GM12878 (cell line): ENCODE measurements at regions not wholly inside any gene's neighbourhood (a gene's known extent, or its start where the extent isn't known, plus 50 kb on each side); places are given as distances from the start of the nearest gene placed in this dataset.

ENCODE experiments used
- ATAC-seq: fragments of 200-7000 bp; cut with Tn5 transposase; 3 replicates; pipeline ENCODE4 v1.9.1; 2020; ENCODE audit warnings: mild to moderate bottlenecking, moderate library complexity
- BruUV-seq: library from RNA; stranded (reverse); fragments of 400-500 nt; replicated peaks from 2 replicates; lab custom pipeline; 2021; lab: Mats Ljungman, UMichigan
- CTCF ChIA-PET: fragments of 300-600 bp; sonication (Branson Sonifier 250); formaldehyde crosslinking; extraction: SDS; loops from one replicate; lab custom pipeline; 2021; ENCODE audit warnings: inconsistent platforms; lab: Yijun Ruan, JAX
- POLR2A ChIA-PET: fragments of 350-600 bp; formaldehyde crosslinking; extraction: SDS; loops from one replicate; lab custom pipeline; 2021; ENCODE audit warnings: inconsistent platforms; lab: Charles Lee
- RAD21 ChIA-PET: fragments of 300-600 bp; sonication (Branson Sonifier 250); formaldehyde crosslinking; loops from one replicate; lab custom pipeline; 2023; ENCODE audit warnings: antibody characterized with exemption; ENCODE audit not compliant: unreplicated experiment; lab: Charles Lee
- SMC1A ChIA-PET: fragments of 300-600 bp; sonication (Branson Sonifier 250); formaldehyde crosslinking; loops from one replicate; lab custom pipeline; 2023; ENCODE audit not compliant: unreplicated experiment, uncharacterized antibody; lab: Charles Lee
- DNase-seq: peaks from one replicate; pipeline ENCODE4 v3.0.0-alpha.2; 2011; ENCODE audit warnings: low read depth, low spot score
- FAIRE-seq: peaks from 3 replicates; lab custom pipeline; 2011; peaks lifted over from hg19 to GRCh38; lab: Jason Lieb, UNC
- H2AFZ ChIP-seq: 2 replicates; pipeline ENCODE4 v1.6.0; 2011; ENCODE audit warnings: low read depth, low read length, control low read depth; ENCODE audit not compliant: control insufficient read depth
- H3K27ac ChIP-seq: 2 replicates; pipeline ENCODE4 v1.5.1; 2011; ENCODE audit warnings: control low read depth; ENCODE audit not compliant: control insufficient read depth, insufficient read depth
- H3K27me3 ChIP-seq, 2 experiments: replicated peaks in 1 of 2; 2 replicates each; pipeline versions ENCODE4 v1.6.0 to v1.6.1; 2011; ENCODE audit warnings: low read length in 1 of 2; ENCODE audit not compliant: control insufficient read depth in 2 of 2, insufficient read depth in 2 of 2
- H3K36me3 ChIP-seq, 2 experiments: 2 replicates each; pipeline ENCODE4 v1.5.1; 2011; ENCODE audit warnings: low read length in 1 of 2; ENCODE audit not compliant: control insufficient read depth in 2 of 2, insufficient read depth in 2 of 2
- H3K4me1 ChIP-seq: 2 replicates; pipeline ENCODE4 v1.6.1; 2011; ENCODE audit warnings: mild to moderate bottlenecking, low read length, moderate library complexity, mixed read lengths; ENCODE audit not compliant: control insufficient read depth, insufficient read depth
- H3K4me2 ChIP-seq: 2 replicates; pipeline ENCODE4 v1.6.0; 2011; ENCODE audit warnings: control low read depth; ENCODE audit not compliant: control insufficient read depth, insufficient read depth
- H3K4me3 ChIP-seq: fragments of 200-600 bp; sonication (generic); 2 replicates; pipeline ENCODE4 v1.5.1; 2016
- H3K79me2 ChIP-seq: 2 replicates; pipeline ENCODE4 v1.6.0; 2011; ENCODE audit warnings: low read length; ENCODE audit not compliant: control insufficient read depth, insufficient read depth
- H3K9ac ChIP-seq: 2 replicates; pipeline ENCODE4 v1.8.0; 2011; ENCODE audit warnings: low read length, control low read depth, mixed read lengths; ENCODE audit not compliant: control insufficient read depth, insufficient read depth
- H3K9me3 ChIP-seq: replicated peaks from 3 replicates; pipeline ENCODE4 v1.5.1; 2011; ENCODE audit warnings: mild to moderate bottlenecking, low read length; ENCODE audit not compliant: control insufficient read depth, insufficient read depth
- H4K20me1 ChIP-seq: 2 replicates; pipeline ENCODE4 v1.6.0; 2011; ENCODE audit not compliant: control insufficient read depth, insufficient read depth
- ATF3 ChIP-seq: IDR thresholded peaks from 2 replicates; pipeline ENCODE4 v1.6.1; 2011; ENCODE audit warnings: low read depth, mild to moderate bottlenecking, low read length, moderate library complexity, borderline replicate concordance; ENCODE audit errors: extremely low read depth
- BCL3 ChIP-seq: IDR thresholded peaks from 2 replicates; pipeline ENCODE4 v1.6.1; 2011; ENCODE audit warnings: borderline replicate concordance, low read depth, mild to moderate bottlenecking, moderate library complexity, low read length; ENCODE audit not compliant: insufficient read depth, poor library complexity, severe bottlenecking
- CBX3 ChIP-seq: fragments of 200-600 bp; sonication (generic); IDR thresholded peaks from 2 replicates; pipeline ENCODE4 v1.6.1; 2016; ENCODE audit warnings: low read depth, borderline replicate concordance
- CREM ChIP-seq: IDR thresholded peaks from 2 replicates; pipeline ENCODE4 v1.6.1; 2014; ENCODE audit warnings: antibody characterized with exemption, low read depth
- EZH2 ChIP-seq: IDR thresholded peaks from 2 replicates; pipeline ENCODE4 v1.6.1; 2012; ENCODE audit warnings: low read depth, mild to moderate bottlenecking, control low read depth, inconsistent platforms, low read length, borderline replicate concordance; ENCODE audit not compliant: control insufficient read depth
- IRF3 ChIP-seq: fragments of 450-650 bp; IDR thresholded peaks from 2 replicates; pipeline ENCODE4 v1.6.1; 2014; ENCODE audit warnings: mild to moderate bottlenecking
- MEF2A ChIP-seq: IDR thresholded peaks from 2 replicates; pipeline ENCODE4 v1.6.1; 2011; ENCODE audit warnings: low read depth, mild to moderate bottlenecking, low read length, moderate library complexity; ENCODE audit not compliant: insufficient read depth
- MYB ChIP-seq: fragments of 150-350 bp; IDR thresholded peaks from 2 replicates; pipeline ENCODE4 v1.6.1; 2014; ENCODE audit warnings: mild to moderate bottlenecking, low read depth, low read length, borderline replicate concordance
- NR2F1 ChIP-seq: fragments of 450-650 bp; conservative IDR thresholded peaks from 2 replicates; pipeline ENCODE4 v1.6.1; 2017; ENCODE audit warnings: mild to moderate bottlenecking
- NRF1 ChIP-seq: conservative IDR thresholded peaks from 2 replicates; pipeline ENCODE4 v1.6.1; 2011; ENCODE audit warnings: mild to moderate bottlenecking, low read depth, low read length, improper control_type of control experiment
- ZNF687 ChIP-seq: fragments of 450-650 bp; IDR thresholded peaks from 2 replicates; pipeline ENCODE4 v1.6.1; 2017; ENCODE audit warnings: mild to moderate bottlenecking, moderate library complexity
- ZZZ3 ChIP-seq: IDR thresholded peaks from 2 replicates; pipeline ENCODE4 v1.6.1; 2011; ENCODE audit warnings: low read depth; ENCODE audit not compliant: control insufficient read depth, insufficient read length
- WGBS: methylation state at CpG from one replicate; pipeline ENCODE4 v1.1.6; 2016; ENCODE audit warnings: low lambda C conversion rate; ENCODE audit not compliant: insufficient replicate concordance, insufficient coverage; ENCODE audit errors: missing lambda C conversion rate; 5-methylcytosine and 5-hydroxymethylcytosine counted together
- in situ Hi-C: fragments of 300-500 bp; cut with MboI; formaldehyde crosslinking; loops from 9 replicates; pipeline ENCODE4 v1.14.3; 2018; ENCODE audit warnings: mixed read lengths
- intact Hi-C: fragments of 100-400 bp; cut with micrococcal nuclease; formaldehyde crosslinking; loops from one replicate; pipeline ENCODE4 v1.14.2; 2022; ENCODE audit not compliant: unreplicated experiment

- SMC1A ChIA-PET: no interaction called here
- H3K4me2 ChIP-seq: no peak overlapping the region
- peaks cover 6% of the 10 kb centered on the region; the same call in 1 of the 2 replicates for H3K4me1 ChIP-seq
- CTCF ChIA-PET: interaction anchor here (1.7 kb wide), 1 partner anchor 10 kb away, joined by 4 read pairs; no protein-coding TSS in a partner anchor
- DNase-seq: no peak
- no peak overlapping the region for H3K27ac ChIP-seq
- in situ Hi-C loops: no loop called here
- no peak overlapping the region for H3K4me3 ChIP-seq
- 42% methylated on average over 2 of the region's 2 CpGs for WGBS
- no peak for FAIRE-seq
- ATAC-seq: no peak
- POLR2A ChIA-PET: no interaction called here
- H3K79me2 ChIP-seq: no peaks in the 10 kb centered on the region
- no peaks in the 10 kb centered on the region for H4K20me1 ChIP-seq
- BruUV-seq: no TSS peak
- H2AFZ ChIP-seq: no peak overlapping the region
- no peaks in the 10 kb centered on the region for H3K36me3 ChIP-seq
- RAD21 ChIA-PET: no interaction called here
- no peak for TF ChIP-seq MEF2A
- TF ChIP-seq ZNF687: no peak
- TF ChIP-seq IRF3: no peak
- TF ChIP-seq MYB: no peak
- no peak for TF ChIP-seq ZZZ3
- TF ChIP-seq EZH2: no peak
- no peak for TF ChIP-seq NR2F1
- no peak for TF ChIP-seq ATF3
- TF ChIP-seq BCL3: no peak
- TF ChIP-seq NRF1: no peak
- no peak for TF ChIP-seq CREM
- TF ChIP-seq CBX3: no peak
- no peaks in the 10 kb centered on the region for H3K9me3 ChIP-seq
- no peaks in the 10 kb centered on the region; a peak in 2 of 4 replicates for H3K27me3 ChIP-seq
- intact Hi-C loops: no loop called here
- no peak overlapping the region for H3K9ac ChIP-seq
Measured at GRCh38 chr12:107495604-107496003, 190.0 kb upstream of the PWP1 start.
